ENCODE measurements at regions not wholly inside any gene's neighbourhood (a gene's known extent, or its start where the extent isn't known, plus 50 kb on each side); places are given as distances from the start of the nearest gene placed in this dataset.

GRCh38 chr5:61596265-61596664, 264.2 kb downstream of the ZSWIM6 start:
- DNase-seq (ENCODE audit: low read depth in 2 of 2) = no peak

GRCh38 chr5:61597684-61598083, 265.6 kb downstream of the ZSWIM6 start:
- DNase-seq (ENCODE audit: low read depth in 2 of 2) = no peak

- no peak for DNase-seq (ENCODE audit: low read depth in 2 of 2)
Observed at GRCh38 chr5:61598126-61598525, 266.1 kb downstream of the ZSWIM6 start.

GRCh38 chr5:61599370-61600122, 267.5 kb downstream of the ZSWIM6 start:
- DNase-seq (ENCODE audit: low read depth in 2 of 2) = no peak

- no peak for DNase-seq (ENCODE audit: low read depth in 2 of 2)
Observed at GRCh38 chr5:61600123-61600444, 268.0 kb downstream of the ZSWIM6 start.

- no peak for DNase-seq (ENCODE audit: low read depth in 2 of 2)
Observed at GRCh38 chr5:61600945-61601511, 269.0 kb downstream of the ZSWIM6 start.

GRCh38 chr5:61603211-61603908, 271.3 kb downstream of the ZSWIM6 start:
- DNase-seq (ENCODE audit: low read depth in 2 of 2) = no peak

GRCh38 chr5:61604076-61605025, 272.3 kb downstream of the ZSWIM6 start:
- DNase-seq (ENCODE audit: low read depth in 2 of 2) = no peak

- DNase-seq (ENCODE audit: low read depth in 2 of 2) = no peak
Observed at GRCh38 chr5:61609840-61610677, 278.0 kb downstream of the ZSWIM6 start.

GRCh38 chr5:61610678-61611024, 278.6 kb downstream of the ZSWIM6 start:
- DNase-seq (ENCODE audit: low read depth in 2 of 2) = no peak

- no peak for DNase-seq (ENCODE audit: low read depth in 2 of 2)
Observed at GRCh38 chr5:61612431-61612830, 280.4 kb downstream of the ZSWIM6 start.

- DNase-seq (ENCODE audit: low read depth in 2 of 2) = no peak
Observed at GRCh38 chr5:61613679-61614078, 281.6 kb downstream of the ZSWIM6 start.

GRCh38 chr5:61614606-61615005, 282.5 kb downstream of the ZSWIM6 start:
- no peak for DNase-seq (ENCODE audit: low read depth in 2 of 2)

- no peak for DNase-seq (ENCODE audit: low read depth in 2 of 2)
Observed at GRCh38 chr5:61617039-61617438, 285.0 kb downstream of the ZSWIM6 start.

GRCh38 chr5:61617995-61618525, 286.0 kb downstream of the ZSWIM6 start:
- DNase-seq (ENCODE audit: low read depth in 2 of 2) = no peak

- no peak for DNase-seq (ENCODE audit: low read depth in 2 of 2)
Observed at GRCh38 chr5:61618577-61618976, 286.5 kb downstream of the ZSWIM6 start.

GRCh38 chr5:61619289-61619688, 287.2 kb downstream of the ZSWIM6 start:
- no peak for DNase-seq (ENCODE audit: low read depth in 2 of 2)

- no peak for DNase-seq (ENCODE audit: low read depth in 2 of 2)
Observed at GRCh38 chr5:61619777-61620518, 287.9 kb downstream of the ZSWIM6 start.

GRCh38 chr5:61620699-61621182, 288.7 kb downstream of the ZSWIM6 start:
- no peak for DNase-seq (ENCODE audit: low read depth in 2 of 2)

- no peak for DNase-seq (ENCODE audit: low read depth in 2 of 2)
Observed at GRCh38 chr5:61621202-61621650, 289.2 kb downstream of the ZSWIM6 start.

Data from stimulated activated CD8-positive, alpha-beta memory T cell treated with anti-CD3 and anti-CD28 coated beads, Interleukin-15, amount 100 ng/mL, for 48 hours (primary cell).